BJ (cell line): ENCODE measurements at regions not wholly inside any gene's neighbourhood (a gene's known extent, or its start where the extent isn't known, plus 50 kb on each side); places are given as distances from the start of the nearest gene placed in this dataset.

ENCODE experiments used
- CTCF ChIA-PET: fragments of 350-600 bp; formaldehyde crosslinking; extraction: SDS; loops from one replicate; lab custom pipeline; 2021; ENCODE audit warnings: antibody characterized with exemption, inconsistent platforms; lab: Yijun Ruan, JAX
- POLR2A ChIA-PET: fragments of 300-600 bp; sonication (Branson Sonifier 250); formaldehyde crosslinking; extraction: SDS; loops from one replicate; lab custom pipeline; 2021; ENCODE audit warnings: antibody characterized with exemption; lab: Charles Lee
- DNase-seq: peaks from one replicate; pipeline ENCODE4 v3.0.0-alpha.2; 2011; ENCODE audit warnings: low read depth
- H3K27me3 ChIP-seq: 2 replicates; pipeline ENCODE4 v1.6.0; 2011; ENCODE audit warnings: low read length; ENCODE audit not compliant: control insufficient read depth, insufficient read depth
- H3K36me3 ChIP-seq: 2 replicates; pipeline ENCODE4 v1.5.1; 2011; ENCODE audit warnings: low read length; ENCODE audit not compliant: control insufficient read depth, insufficient read depth
- H3K4me3 ChIP-seq: 2 replicates; pipeline ENCODE4 v1.5.1; 2011; ENCODE audit warnings: low read depth, mild to moderate bottlenecking, control low read depth, low read length
- CTCF ChIP-seq: IDR thresholded peaks from 2 replicates; pipeline ENCODE4 v1.5.1; 2011; ENCODE audit warnings: low read depth, mild to moderate bottlenecking, control low read depth, inconsistent platforms, low read length, moderate library complexity; ENCODE audit not compliant: insufficient read depth

DNA sequence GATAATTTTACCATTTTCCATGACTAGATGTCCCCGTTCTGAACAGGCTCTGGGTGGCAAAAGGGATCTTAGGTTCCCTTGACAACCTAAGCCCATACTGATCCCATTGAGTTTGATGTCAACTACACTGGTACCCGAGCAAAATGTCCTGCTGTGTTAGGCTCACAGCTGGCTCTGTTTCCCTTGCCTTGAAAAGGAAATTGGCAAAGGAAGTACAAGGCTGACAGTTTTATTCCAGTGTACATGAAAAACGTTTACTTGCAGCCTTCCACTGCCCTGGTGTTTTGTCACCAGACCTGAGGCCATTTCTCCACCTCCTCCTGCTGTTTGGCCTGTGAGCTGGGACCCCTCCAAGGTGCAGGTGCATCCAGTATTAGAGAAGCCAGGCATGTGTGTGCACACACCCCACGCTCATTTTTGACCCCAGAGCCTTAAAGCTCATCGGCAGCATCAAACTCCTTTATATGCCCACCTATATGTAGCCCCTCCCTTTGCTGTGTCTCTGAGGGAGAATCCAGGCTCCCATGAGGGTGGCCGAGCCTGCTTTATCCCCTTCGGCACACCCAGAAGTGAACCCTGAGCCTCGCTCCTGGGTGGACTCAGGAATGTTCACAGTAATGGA lies 171.3 kb downstream of the NDUFA10 start:
- H3K4me3 ChIP-seq = no peak overlapping the region
- CTCF ChIA-PET = no interaction called here
- H3K36me3 ChIP-seq = no peaks in the 10 kb centered on the region
- TF ChIP-seq CTCF = no peak
- POLR2A ChIA-PET = no interaction called here
- DNase-seq = no peak
- no peaks in the 10 kb centered on the region for H3K27me3 ChIP-seq

DNA sequence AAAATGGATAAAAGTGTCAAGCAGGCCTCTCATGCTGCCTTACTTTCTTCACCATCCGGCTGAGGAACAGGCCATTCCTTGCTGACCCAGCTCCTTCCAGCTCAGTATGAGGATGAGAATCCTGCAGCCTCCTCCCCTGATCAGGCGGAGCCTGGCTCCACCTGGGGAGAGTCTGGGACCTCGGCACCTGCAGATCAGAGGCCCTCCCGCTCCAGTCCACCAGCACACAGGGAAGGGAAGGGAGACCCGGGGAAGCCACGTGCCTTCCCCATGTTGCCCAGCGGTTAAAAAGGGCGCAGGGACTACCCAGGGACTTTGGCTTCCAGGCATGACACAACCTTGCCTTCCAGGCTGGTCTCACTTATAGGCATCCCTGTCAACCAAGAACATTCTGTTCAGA lies 172.0 kb downstream of the NDUFA10 start:
- ChIA-PET POLR2A (no interaction called here), CTCF (no interaction called here)
- no peak for TF ChIP-seq CTCF
- no peak for DNase-seq
- no peaks in the 10 kb centered on the region for H3K27me3 ChIP-seq
- H3K4me3 ChIP-seq = no peak overlapping the region
- H3K36me3 ChIP-seq = no peaks in the 10 kb centered on the region

- TF ChIP-seq CTCF = no peak
- Histone ChIP-seq H3K27me3 (no peaks in the 10 kb centered on the region), H3K36me3 (no peaks in the 10 kb centered on the region), H3K4me3 (no peak overlapping the region)
- DNase-seq = no peak
- CTCF ChIA-PET = no interaction called here
- POLR2A ChIA-PET = no interaction called here
Observed at GRCh38 chr2:239852272-239852671, 172.9 kb downstream of the NDUFA10 start.

GRCh38 chr2:239846789-239847676 lies 178.1 kb downstream of the NDUFA10 start:
- ChIA-PET POLR2A (no interaction called here), CTCF (no interaction called here)
- DNase-seq = no peak
- H3K27me3 ChIP-seq = no peaks in the 10 kb centered on the region
- TF ChIP-seq CTCF = no peak
- H3K36me3 ChIP-seq = no peaks in the 10 kb centered on the region
- no peak overlapping the region for H3K4me3 ChIP-seq

GRCh38 chr2:239845968-239846367 lies 179.2 kb downstream of the NDUFA10 start:
- Histone ChIP-seq H3K36me3 (no peaks in the 10 kb centered on the region), H3K27me3 (no peaks in the 10 kb centered on the region), H3K4me3 (no peak overlapping the region)
- no peak for TF ChIP-seq CTCF
- DNase-seq = no peak
- POLR2A ChIA-PET = no interaction called here
- CTCF ChIA-PET = no interaction called here
